GM19467 (cell line): ENCODE measurements at regions not wholly inside any gene's neighbourhood (a gene's known extent, or its start where the extent isn't known, plus 50 kb on each side); places are given as distances from the start of the nearest gene placed in this dataset.

Experiments
- ATAC-seq: cut with Tn5 transposase; IDR thresholded peaks from one replicate; pipeline ENCODE4 v1.9.1; 2021; ENCODE audit warnings: mild to moderate bottlenecking, moderate library complexity; ENCODE audit not compliant: unreplicated experiment

GRCh38 chr12:12015073-12015685 lies 55.6 kb upstream of the BCL2L14 start:
- no peak for ATAC-seq

GRCh38 chr12:12016284-12017100 lies 54.2 kb upstream of the BCL2L14 start:
- no peak for ATAC-seq

GRCh38 chr12:12017135-12017581 lies 53.6 kb upstream of the BCL2L14 start:
- ATAC-seq: no peak

GRCh38 chr12:12017798-12018197 lies 52.9 kb upstream of the BCL2L14 start:
- ATAC-seq: no peak

- no peak for ATAC-seq
Observed at GRCh38 chr12:12018454-12018853, 52.3 kb upstream of the BCL2L14 start.

GRCh38 chr12:12019881-12020280 lies 50.9 kb upstream of the BCL2L14 start:
- ATAC-seq: no peak

- ATAC-seq: no peak
Observed at GRCh38 chr12:12020762-12021161, 50.0 kb upstream of the BCL2L14 start.
